Activated T-helper 1 cell treated with anti-CD3 and anti-CD28 coated beads, Interleukin-12 subunit alpha, Interleukin-12 subunit beta, Interleukin-2, Interleukin-4 antibody, amounts not matched to agents 30 ng/mL and 10 ng/mL and 1 ng/mL, durations not matched to agents 14 hours and 24 hours and 36 hours (primary cell): ENCODE measurements at regions not wholly inside any gene's neighbourhood (a gene's known extent, or its start where the extent isn't known, plus 50 kb on each side); places are given as distances from the start of the nearest gene placed in this dataset.
"Not testable (repeated sequence)": the region's sequence is repeated elsewhere in the genome, so short reads cannot be mapped to it uniquely, and the experiment has no call there.

ENCODE experiments used
- DNase-seq: peaks from one replicate; pipeline ENCODE4 v3.0.0; 2021; ENCODE audit warnings: low spot score
- H3K27ac Mint-ChIP-seq: one replicate; pipeline ENCODE4 v1.8.0; 2021; ENCODE audit warnings: mild to moderate bottlenecking, mixed read lengths
- H3K27me3 Mint-ChIP-seq: one replicate; pipeline ENCODE4 v1.8.0; 2022; ENCODE audit warnings: mild to moderate bottlenecking, moderate library complexity, mixed read lengths; ENCODE audit not compliant: insufficient read depth
- H3K36me3 Mint-ChIP-seq: one replicate; pipeline ENCODE4 v1.8.0; 2021; ENCODE audit warnings: low read depth, mixed read lengths
- H3K4me1 Mint-ChIP-seq: one replicate; pipeline ENCODE4 v1.8.0; 2021; ENCODE audit warnings: low read depth, mixed read lengths
- H3K4me3 Mint-ChIP-seq: one replicate; pipeline ENCODE4 v1.8.0; 2021; ENCODE audit warnings: mild to moderate bottlenecking, moderate library complexity, mixed read lengths
- H3K9me3 Mint-ChIP-seq: one replicate; pipeline ENCODE4 v1.8.0; 2021; ENCODE audit warnings: mixed read lengths
- intact Hi-C: fragments of 100-400 bp; cut with micrococcal nuclease; formaldehyde crosslinking; loops from one replicate; pipeline ENCODE4 v1.15.1; 2024

GRCh38 chr14:105856676-105857219 lies 330.4 kb downstream of the TMEM121 start:
- Mint-ChIP-seq H3K36me3 (peaks cover 7% of the 10 kb centered on the region), H3K27ac (peak overlapping the region; percentile 82), H3K9me3 (no peaks in the 10 kb centered on the region), H3K4me1 (peaks cover 32% of the 10 kb centered on the region), H3K4me3 (peak overlapping the region; percentile 33), H3K27me3 (no peaks in the 10 kb centered on the region)
- no peak for DNase-seq
- intact Hi-C loops = no loop called here

DNA sequence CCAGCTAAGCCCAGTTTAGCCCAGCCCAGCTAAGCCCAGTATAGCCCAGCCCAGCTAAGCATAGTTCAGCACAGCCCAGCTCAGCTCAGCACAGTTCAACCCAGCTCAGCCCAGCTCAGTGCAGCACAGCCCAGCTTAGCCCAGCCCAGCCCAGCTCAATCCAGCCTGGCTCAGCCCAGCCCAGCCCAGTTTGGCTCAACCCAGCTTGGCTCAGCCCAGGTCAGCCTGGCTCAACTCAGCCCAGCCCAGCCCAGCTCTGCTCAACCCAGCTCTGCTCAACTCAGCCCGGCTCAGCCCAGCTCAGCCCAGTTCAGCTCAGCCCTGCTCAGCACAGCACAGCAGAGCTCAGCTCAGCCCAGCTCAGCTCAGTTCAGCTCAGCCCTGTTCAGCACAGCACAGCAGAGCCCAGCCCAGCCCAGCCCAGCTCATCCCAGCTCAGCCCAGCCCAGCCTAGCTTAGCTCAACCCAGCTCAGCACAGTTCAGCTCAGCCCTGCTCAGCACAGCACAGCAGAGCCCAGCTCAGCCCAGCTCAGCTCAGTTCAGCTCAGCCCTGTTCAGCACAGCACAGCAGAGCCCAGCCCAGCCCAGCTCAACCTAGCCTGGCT lies 330.9 kb downstream of the TMEM121 start:
- peak overlapping the region; percentile 79 for H3K27ac Mint-ChIP-seq
- H3K36me3 Mint-ChIP-seq = peaks cover 7% of the 10 kb centered on the region
- intact Hi-C loops = no loop called here
- H3K4me3 Mint-ChIP-seq = peak overlapping the region; percentile 68
- H3K9me3 Mint-ChIP-seq = no peaks in the 10 kb centered on the region
- no peaks in the 10 kb centered on the region for H3K27me3 Mint-ChIP-seq
- H3K4me1 Mint-ChIP-seq = peaks cover 37% of the 10 kb centered on the region
- peak; percentile 14 for DNase-seq

DNA sequence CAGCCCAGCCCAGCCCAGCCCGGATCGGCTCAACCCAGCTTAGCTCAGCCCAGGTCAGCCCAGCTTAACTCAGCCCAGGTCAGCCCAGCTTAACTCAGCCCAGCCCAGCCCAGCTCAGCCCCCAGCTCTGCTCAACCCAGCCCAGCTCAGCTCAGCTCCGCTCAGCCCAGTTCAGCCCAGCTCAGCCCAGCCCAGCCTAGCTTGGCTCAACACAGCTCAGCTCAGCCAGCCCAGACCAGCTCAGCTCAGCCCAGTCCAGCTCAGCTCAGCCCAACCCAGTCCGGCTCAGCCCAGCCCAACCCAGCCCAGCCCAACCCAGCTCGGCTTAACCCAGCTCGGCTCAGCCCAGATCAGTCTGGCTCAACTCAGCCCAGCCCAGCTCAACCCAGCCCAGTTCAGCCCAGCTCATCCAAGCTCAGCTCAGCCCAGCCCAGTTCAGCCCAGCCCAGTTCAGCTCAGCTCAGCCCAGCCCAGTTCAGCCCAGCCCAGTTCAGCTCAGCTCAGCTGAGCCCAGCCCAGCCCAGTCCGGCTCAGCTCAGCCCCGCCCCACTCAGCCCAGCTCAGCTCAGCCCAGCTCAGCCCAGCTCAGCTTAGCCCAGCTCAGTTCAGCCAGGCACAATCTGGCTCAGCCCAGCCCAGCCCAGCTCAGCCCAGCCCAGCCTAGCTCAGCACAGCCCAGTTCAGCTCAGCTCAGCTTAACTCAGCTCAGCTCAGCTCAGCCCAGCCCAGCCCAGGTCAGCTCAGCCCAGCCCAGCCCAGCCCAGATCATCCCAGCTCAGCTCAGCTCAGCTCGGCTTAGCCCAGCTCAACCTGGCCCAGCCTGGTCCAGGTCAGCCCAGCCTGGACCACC lies 331.7 kb downstream of the TMEM121 start:
- H3K27ac Mint-ChIP-seq = peak overlapping the region; percentile 79
- intact Hi-C loops = no loop called here
- peaks cover 45% of the 10 kb centered on the region for H3K4me1 Mint-ChIP-seq
- peak overlapping the region; percentile 68 for H3K4me3 Mint-ChIP-seq
- no peaks in the 10 kb centered on the region for H3K9me3 Mint-ChIP-seq
- DNase-seq = peak; percentile 17
- peaks cover 4% of the 10 kb centered on the region for H3K27me3 Mint-ChIP-seq
- H3K36me3 Mint-ChIP-seq = peaks cover 7% of the 10 kb centered on the region

- H3K4me3 Mint-ChIP-seq = peak overlapping the region; percentile 68
- H3K27me3 Mint-ChIP-seq = peaks cover 4% of the 10 kb centered on the region
- no peak for DNase-seq
- no peaks in the 10 kb centered on the region for H3K9me3 Mint-ChIP-seq
- H3K27ac Mint-ChIP-seq = peak overlapping the region; percentile 79
- peaks cover 4% of the 10 kb centered on the region for H3K36me3 Mint-ChIP-seq
- H3K4me1 Mint-ChIP-seq = peaks cover 46% of the 10 kb centered on the region
- intact Hi-C loops = no loop called here
These were observed 332.3 kb downstream of the TMEM121 start for GRCh38 chr14:105858676-105859025.

DNA sequence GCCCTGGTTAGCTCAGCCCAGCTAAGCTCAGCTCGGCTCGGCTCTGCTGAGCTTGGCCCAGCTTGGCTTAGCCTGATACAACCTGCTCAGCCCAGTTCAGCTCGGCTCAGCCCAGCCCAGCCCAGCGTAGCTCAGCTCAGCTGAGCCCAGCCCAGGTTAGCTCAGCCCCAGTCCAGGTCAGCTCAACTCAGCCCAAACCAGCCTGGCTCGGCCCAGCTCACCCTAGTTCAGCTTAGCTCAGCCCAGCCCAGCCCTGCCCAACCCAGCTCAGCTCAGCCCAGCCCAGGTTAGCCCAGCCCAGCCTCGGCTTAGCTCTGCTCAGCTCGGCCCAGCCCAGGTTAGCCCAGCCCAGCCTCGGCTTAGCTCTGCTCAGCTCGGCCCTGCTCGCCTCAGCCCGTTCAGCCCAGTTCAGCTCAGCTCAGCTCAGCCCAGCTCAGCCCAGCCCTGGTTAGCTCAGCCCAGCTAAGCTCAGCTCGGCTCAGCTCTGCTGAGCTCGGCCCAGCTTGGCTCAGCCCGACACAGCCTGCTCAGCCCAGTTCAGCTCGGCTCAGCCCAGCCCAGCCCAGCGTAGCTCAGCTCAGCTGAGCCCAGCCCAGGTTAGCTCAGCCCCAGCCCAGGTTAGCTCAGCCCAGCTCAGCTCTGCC lies 332.8 kb downstream of the TMEM121 start:
- H3K9me3 Mint-ChIP-seq, intact Hi-C loops, DNase-seq, H3K36me3 Mint-ChIP-seq, H3K27ac Mint-ChIP-seq, H3K27me3 Mint-ChIP-seq: not testable (repeated sequence)
- Mint-ChIP-seq H3K4me3 (peak overlapping the region; percentile 68), H3K4me1 (peaks cover 46% of the 10 kb centered on the region)

DNA sequence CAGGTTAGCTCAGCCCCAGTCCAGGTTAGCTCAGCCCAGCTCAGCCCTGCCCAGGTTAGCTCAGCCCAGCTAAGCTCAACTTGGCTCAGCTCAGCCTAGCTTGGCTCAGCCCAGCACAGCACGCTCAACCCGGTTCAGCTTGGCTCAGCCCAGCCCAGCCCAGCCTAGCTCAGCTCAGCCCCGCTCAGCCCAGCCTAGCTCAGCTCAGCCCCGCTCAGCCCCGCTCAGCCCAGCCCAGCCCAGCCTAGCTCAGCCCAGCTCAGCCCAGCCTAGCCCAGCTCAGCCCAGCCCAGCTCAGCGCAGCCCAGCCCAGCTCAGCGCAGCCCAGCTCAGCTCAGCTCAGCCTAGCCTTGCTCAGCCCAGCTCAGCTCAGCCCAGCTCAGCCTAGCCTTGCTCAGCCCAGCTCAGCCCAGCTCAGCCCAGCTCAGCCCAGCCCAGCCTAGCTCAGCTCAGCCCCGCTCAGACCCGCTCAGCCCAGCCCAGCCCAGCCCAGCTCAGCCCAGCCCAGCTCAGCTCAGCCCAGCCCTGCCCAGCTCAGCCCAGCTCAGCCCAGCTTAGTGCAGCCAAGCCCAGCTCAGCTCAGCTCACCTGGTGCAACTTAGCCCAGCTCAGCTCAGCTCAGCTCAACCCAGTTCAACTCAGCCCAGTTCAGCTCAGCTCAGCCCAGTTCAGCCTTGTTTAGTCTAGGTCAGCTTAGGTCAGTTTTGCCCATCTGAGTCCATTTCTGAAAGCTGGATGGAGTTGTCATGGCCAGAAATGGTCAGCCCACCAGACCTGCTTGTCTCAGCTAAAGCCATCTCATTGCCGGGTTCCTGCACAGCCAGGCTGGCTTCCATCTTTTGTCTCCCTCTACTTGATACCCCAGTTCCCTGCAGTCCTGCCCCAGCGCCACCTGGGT lies 333.6 kb downstream of the TMEM121 start:
- peaks cover 1% of the 10 kb centered on the region for H3K36me3 Mint-ChIP-seq
- intact Hi-C loops = loop anchor here (1.0 to 5.0 kb wide), 2 partner anchors 37 to 152 kb away; no protein-coding TSS in a partner anchor
- peak overlapping the region; percentile 80 for H3K27ac Mint-ChIP-seq
- peak; percentile 39 for DNase-seq
- H3K9me3 Mint-ChIP-seq = no peaks in the 10 kb centered on the region
- H3K4me1 Mint-ChIP-seq = peaks cover 46% of the 10 kb centered on the region
- H3K4me3 Mint-ChIP-seq = peak overlapping the region; percentile 78
- H3K27me3 Mint-ChIP-seq = peaks cover 4% of the 10 kb centered on the region

DNA sequence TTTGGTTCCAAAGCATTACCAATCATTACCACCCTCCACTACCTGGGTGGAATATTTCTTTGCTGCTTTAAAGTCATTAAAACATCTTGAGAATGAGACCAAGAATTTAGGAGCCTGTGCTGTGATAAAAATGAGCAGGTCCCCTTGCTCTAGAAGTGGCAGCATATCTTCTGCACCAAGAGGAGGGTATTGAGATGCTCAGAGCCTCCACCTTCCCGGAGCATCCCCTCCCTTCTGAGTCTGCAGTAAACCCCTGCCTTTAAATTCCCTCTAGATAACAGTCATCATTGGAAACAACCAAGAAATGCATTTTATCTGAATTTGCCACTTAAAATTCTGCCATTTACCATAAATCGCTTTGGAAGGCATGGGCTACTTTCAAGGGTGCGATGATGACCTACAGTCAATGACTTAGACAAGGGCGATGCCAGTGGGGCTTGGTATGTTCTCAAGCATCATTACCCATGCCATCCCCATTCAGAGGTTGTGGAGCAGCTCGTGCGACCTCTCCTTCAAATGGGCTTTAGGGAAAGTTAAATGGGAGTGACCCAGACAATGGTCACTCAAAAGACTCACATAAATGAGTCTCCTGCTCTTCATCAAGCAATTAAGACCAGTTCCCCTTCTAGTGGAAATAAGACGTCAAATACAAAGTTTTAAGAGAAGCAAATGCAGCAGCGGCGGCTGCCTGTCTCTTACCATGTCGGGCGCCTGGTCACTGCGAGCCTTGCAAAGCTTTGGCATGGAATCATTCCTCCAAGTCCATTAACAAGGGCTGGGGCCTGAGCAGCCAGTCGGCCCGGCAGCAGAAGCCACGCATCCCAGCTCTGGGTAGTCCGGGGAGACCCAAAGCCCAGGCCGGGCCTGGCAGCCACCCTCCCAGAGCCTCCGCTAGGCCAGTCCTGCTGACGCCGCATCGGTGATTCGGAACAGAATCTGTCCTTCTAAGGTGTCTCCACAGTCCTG lies 334.5 kb downstream of the TMEM121 start:
- intact Hi-C loops = loop anchor here (1.0 to 5.0 kb wide), 2 partner anchors 36 to 151 kb away; no protein-coding TSS in a partner anchor
- H3K9me3 Mint-ChIP-seq = no peaks in the 10 kb centered on the region
- H3K4me3 Mint-ChIP-seq = peak overlapping the region; percentile 78
- H3K27ac Mint-ChIP-seq = peak overlapping the region; percentile 80
- DNase-seq = no peak
- H3K4me1 Mint-ChIP-seq = peaks cover 46% of the 10 kb centered on the region
- H3K36me3 Mint-ChIP-seq = no peaks in the 10 kb centered on the region
- H3K27me3 Mint-ChIP-seq = peaks cover 4% of the 10 kb centered on the region

GRCh38 chr14:105861985-105862465 lies 335.6 kb downstream of the TMEM121 start:
- Mint-ChIP-seq H3K4me3 (peak overlapping the region; percentile 78), H3K27me3 (peaks cover 4% of the 10 kb centered on the region), H3K36me3 (no peaks in the 10 kb centered on the region), H3K9me3 (no peaks in the 10 kb centered on the region), H3K4me1 (peaks cover 40% of the 10 kb centered on the region), H3K27ac (peak overlapping the region; percentile 80)
- intact Hi-C loops = loop anchor here (5.0 kb wide), 1 partner anchor 150 kb away; no protein-coding TSS in a partner anchor
- DNase-seq = peak; percentile 24

DNA sequence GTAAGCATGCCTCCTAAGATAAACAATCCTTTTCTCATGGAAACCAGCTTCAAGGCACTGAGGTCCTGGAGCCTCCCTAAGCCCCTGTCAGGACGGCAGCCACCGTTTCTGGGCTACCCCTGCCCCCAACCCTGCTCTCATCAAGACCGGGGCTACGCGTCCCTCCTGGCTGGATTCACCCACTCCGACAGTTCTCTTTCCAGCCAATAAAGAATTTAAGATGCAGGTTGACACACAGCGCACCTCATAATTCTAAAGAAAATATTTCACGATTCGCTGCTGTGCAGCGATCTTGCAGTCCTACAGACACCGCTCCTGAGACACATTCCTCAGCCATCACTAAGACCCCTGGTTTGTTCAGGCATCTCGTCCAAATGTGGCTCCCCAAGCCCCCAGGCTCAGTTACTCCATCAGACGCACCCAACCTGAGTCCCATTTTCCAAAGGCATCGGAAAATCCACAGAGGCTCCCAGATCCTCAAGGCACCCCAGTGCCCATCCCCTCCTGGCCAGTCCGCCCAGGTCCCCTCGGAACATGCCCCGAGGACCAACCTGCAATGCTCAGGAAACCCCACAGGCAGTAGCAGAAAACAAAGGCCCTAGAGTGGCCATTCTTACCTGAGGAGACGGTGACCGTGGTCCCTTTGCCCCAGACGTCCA lies 336.3 kb downstream of the TMEM121 start:
- no peak for DNase-seq
- intact Hi-C loops = loop anchor here (5.0 kb wide), 1 partner anchor 150 kb away; no protein-coding TSS in a partner anchor
- Mint-ChIP-seq H3K27ac (peak overlapping the region; percentile 80), H3K36me3 (no peaks in the 10 kb centered on the region), H3K9me3 (no peaks in the 10 kb centered on the region), H3K4me3 (peak overlapping the region; percentile 78), H3K4me1 (peaks cover 40% of the 10 kb centered on the region), H3K27me3 (peaks cover 4% of the 10 kb centered on the region)

DNA sequence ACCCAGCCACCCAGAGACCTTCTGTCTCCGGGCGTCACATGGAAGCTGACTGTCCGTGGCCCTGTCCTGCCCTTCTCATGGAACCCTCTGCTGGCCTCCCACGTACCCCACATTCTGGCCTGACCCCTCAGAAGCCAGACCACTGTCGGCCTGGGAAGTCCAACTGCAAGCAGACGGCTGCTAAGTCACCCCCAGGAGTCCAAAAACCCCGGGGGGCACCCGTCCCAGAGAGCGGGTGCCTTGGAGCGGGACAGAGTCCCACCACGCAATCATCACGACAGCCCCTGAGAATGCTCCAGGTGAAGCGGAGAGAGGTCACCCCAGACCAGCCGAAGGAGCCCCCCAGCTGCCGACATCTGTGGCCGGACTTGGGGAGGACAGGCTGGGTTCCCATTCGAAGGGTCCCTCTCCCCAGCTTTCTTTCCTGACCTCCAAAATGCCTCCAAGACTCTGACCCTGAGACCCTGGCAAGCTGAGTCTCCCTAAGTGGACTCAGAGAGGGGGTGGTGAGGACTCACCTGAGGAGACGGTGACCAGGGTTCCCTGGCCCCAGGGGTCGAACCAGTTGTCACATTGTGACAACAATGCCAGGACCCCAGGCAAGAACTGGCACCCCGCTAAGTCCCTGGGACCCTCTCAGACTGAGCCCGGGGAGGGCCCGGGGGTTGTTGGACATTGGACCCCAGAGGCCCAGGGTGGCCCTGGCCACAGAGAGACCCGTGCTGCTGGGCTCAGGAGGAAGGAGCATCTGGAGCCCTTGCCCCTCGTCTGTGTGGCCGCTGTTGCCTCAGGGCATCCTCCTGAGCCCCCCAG lies 337.1 kb downstream of the TMEM121 start:
- intact Hi-C loops = loop anchor here (5.0 kb wide), 1 partner anchor 149 kb away; no protein-coding TSS in a partner anchor
- Mint-ChIP-seq H3K9me3 (no peaks in the 10 kb centered on the region), H3K27ac (peak overlapping the region; percentile 80)

More for the DNA sequence above, 337.1 kb downstream of the TMEM121 start:
- Mint-ChIP-seq H3K4me1 (peaks cover 37% of the 10 kb centered on the region), H3K27me3 (peaks cover 4% of the 10 kb centered on the region), H3K4me3 (no peak overlapping the region), H3K36me3 (no peaks in the 10 kb centered on the region)
- DNase-seq = no peak
